CD8-positive, alpha-beta memory T cell (primary cell): ENCODE measurements at regions not wholly inside any gene's neighbourhood (a gene's known extent, or its start where the extent isn't known, plus 50 kb on each side); places are given as distances from the start of the nearest gene placed in this dataset.

ENCODE experiments used
- CTCF ChIA-PET: fragments of 350-600 bp; sonication (Branson Sonifier 250); formaldehyde crosslinking; loops from one replicate; lab custom pipeline; 2021; ENCODE audit warnings: antibody characterized with exemption; lab: Charles Lee
- POLR2A ChIA-PET: fragments of 350-600 bp; sonication (Branson Sonifier 250); formaldehyde crosslinking; loops from one replicate; lab custom pipeline; 2021; ENCODE audit warnings: antibody characterized with exemption; lab: Charles Lee
- DNase-seq, 5 donors: peaks; one replicate each; pipeline versions ENCODE4 v3.0.0 to v3.0.0-alpha.2; 2020 to 2022; ENCODE audit warnings: mixed read lengths in 1 of 5
- H3K27ac ChIP-seq: one replicate; pipeline ENCODE4 v1.7.0; 2013; ENCODE audit warnings: low read depth, mild to moderate bottlenecking, low read length, moderate library complexity
- H3K27me3 ChIP-seq: 2 replicates; pipeline ENCODE4 v1.7.0; 2013; ENCODE audit warnings: low read length, mild to moderate bottlenecking; ENCODE audit not compliant: insufficient read depth, poor library complexity, severe bottlenecking
- H3K36me3 ChIP-seq: 2 replicates; pipeline ENCODE4 v1.7.0; 2013; ENCODE audit warnings: mild to moderate bottlenecking, low read length, moderate library complexity; ENCODE audit not compliant: insufficient read depth
- H3K4me1 ChIP-seq: 2 replicates; pipeline ENCODE4 v1.7.0; 2013; ENCODE audit warnings: mild to moderate bottlenecking, low read length, moderate library complexity; ENCODE audit not compliant: insufficient read depth
- H3K4me3 ChIP-seq: 2 replicates; pipeline ENCODE4 v1.7.0; 2013; ENCODE audit warnings: mild to moderate bottlenecking, low read length
- H3K9me3 ChIP-seq: 2 replicates; pipeline ENCODE4 v1.7.0; 2013; ENCODE audit warnings: mild to moderate bottlenecking, low read length
- H3K27ac Mint-ChIP-seq, 8 donors: one replicate each; pipeline ENCODE4 v1.8.0; 2020 to 2021; ENCODE audit warnings: mixed read lengths in 8 of 8, mild to moderate bottlenecking in 6 of 8, inconsistent platforms in 3 of 8, moderate library complexity in 3 of 8
- H3K27me3 Mint-ChIP-seq, 2 donors: one replicate each; pipeline ENCODE4 v1.8.0; 2020 to 2021; ENCODE audit warnings: mixed read lengths in 2 of 2, mild to moderate bottlenecking in 1 of 2, moderate library complexity in 1 of 2
- H3K36me3 Mint-ChIP-seq, 3 donors: one replicate each; pipeline ENCODE4 v1.8.0; 2020 to 2021; ENCODE audit warnings: mixed read lengths in 3 of 3, inconsistent platforms in 1 of 3, mild to moderate bottlenecking in 1 of 3
- H3K4me1 Mint-ChIP-seq, 3 donors: one replicate each; pipeline ENCODE4 v1.8.0; 2020 to 2021; ENCODE audit warnings: mixed read lengths in 3 of 3, inconsistent platforms in 1 of 3, mild to moderate bottlenecking in 1 of 3
- H3K4me3 Mint-ChIP-seq, 7 donors: one replicate each; pipeline ENCODE4 v1.8.0; 2020 to 2021; ENCODE audit warnings: mixed read lengths in 7 of 7, mild to moderate bottlenecking in 6 of 7, moderate library complexity in 4 of 7, inconsistent platforms in 2 of 7
- H3K9me3 Mint-ChIP-seq, 5 donors: one replicate each; pipeline ENCODE4 v1.8.0; 2020 to 2022; ENCODE audit warnings: mixed read lengths in 5 of 5, mild to moderate bottlenecking in 3 of 5, moderate library complexity in 2 of 5, inconsistent platforms in 1 of 5

DNA sequence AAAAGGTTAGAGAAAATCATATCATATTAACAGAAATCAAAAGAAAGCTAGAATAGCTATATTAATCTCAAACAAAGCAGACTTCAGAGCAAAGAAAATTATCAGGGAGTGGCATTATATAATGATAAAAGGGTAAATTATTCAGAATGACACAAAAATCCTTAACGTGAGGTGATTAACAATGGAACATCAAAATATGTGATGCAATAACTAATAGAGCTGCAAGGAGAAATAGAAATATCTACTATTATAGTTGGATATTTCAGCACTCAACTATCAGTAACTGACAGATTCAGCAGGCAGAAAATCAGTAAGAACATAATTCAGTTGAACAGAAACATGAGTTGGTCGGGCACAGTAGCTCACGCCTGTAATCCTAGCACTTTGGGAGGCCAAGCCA lies 275.1 kb upstream of the FSIP2 start:
- H3K27ac ChIP-seq, result no peak overlapping the region
- H3K27ac Mint-ChIP-seq, result no peak overlapping the region
- DNase-seq, result no peak
- H3K36me3 ChIP-seq, result no peaks in the 10 kb centered on the region
- no peaks in the 10 kb centered on the region for H3K9me3 ChIP-seq
- no peaks in the 10 kb centered on the region for H3K36me3 Mint-ChIP-seq
- H3K27me3 Mint-ChIP-seq, result no peaks in the 10 kb centered on the region
- H3K4me3 Mint-ChIP-seq, result no peak overlapping the region
- H3K4me3 ChIP-seq, result no peak overlapping the region
- POLR2A ChIA-PET, result no interaction called here
- no peaks in the 10 kb centered on the region for H3K27me3 ChIP-seq
- CTCF ChIA-PET, result no interaction called here
- H3K4me1 ChIP-seq, result no peaks in the 10 kb centered on the region
- H3K4me1 Mint-ChIP-seq, result no peaks in the 10 kb centered on the region
- H3K9me3 Mint-ChIP-seq, result peaks cover 2 to 22% (median 6%) of the 10 kb centered on the region in 5 donors

GRCh38 chr2:185466915-185467314 lies 271.7 kb upstream of the FSIP2 start:
- Mint-ChIP-seq H3K27me3 (no peaks in the 10 kb centered on the region), H3K36me3 (no peaks in the 10 kb centered on the region), H3K27ac (peak overlapping the region in 1 of 8 donors; percentile 13), H3K4me1 (no peaks in the 10 kb centered on the region), H3K4me3 (no peak overlapping the region), H3K9me3 (peaks cover 3 to 22% (median 6%) of the 10 kb centered on the region in 5 donors)
- Histone ChIP-seq H3K27me3 (no peaks in the 10 kb centered on the region), H3K36me3 (no peaks in the 10 kb centered on the region), H3K4me3 (no peak overlapping the region), H3K4me1 (no peaks in the 10 kb centered on the region), H3K9me3 (no peaks in the 10 kb centered on the region), H3K27ac (no peak overlapping the region)
- CTCF ChIA-PET, result no interaction called here
- POLR2A ChIA-PET, result no interaction called here
- no peak for DNase-seq

GRCh38 chr2:185471441-185471840 lies 267.2 kb upstream of the FSIP2 start:
- H3K27ac ChIP-seq, result no peak overlapping the region
- H3K9me3 ChIP-seq, result no peaks in the 10 kb centered on the region
- no peaks in the 10 kb centered on the region for H3K4me1 ChIP-seq
- H3K27me3 ChIP-seq, result no peaks in the 10 kb centered on the region
- POLR2A ChIA-PET, result no interaction called here
- Mint-ChIP-seq H3K4me1 (no peaks in the 10 kb centered on the region), H3K9me3 (peaks cover 2 to 7% (median 3%) of the 10 kb centered on the region in 5 donors), H3K27ac (no peak overlapping the region), H3K27me3 (no peaks in the 10 kb centered on the region), H3K4me3 (no peak overlapping the region), H3K36me3 (no peaks in the 10 kb centered on the region)
- CTCF ChIA-PET, result no interaction called here
- H3K4me3 ChIP-seq, result no peak overlapping the region
- H3K36me3 ChIP-seq, result no peaks in the 10 kb centered on the region
- no peak for DNase-seq

DNA sequence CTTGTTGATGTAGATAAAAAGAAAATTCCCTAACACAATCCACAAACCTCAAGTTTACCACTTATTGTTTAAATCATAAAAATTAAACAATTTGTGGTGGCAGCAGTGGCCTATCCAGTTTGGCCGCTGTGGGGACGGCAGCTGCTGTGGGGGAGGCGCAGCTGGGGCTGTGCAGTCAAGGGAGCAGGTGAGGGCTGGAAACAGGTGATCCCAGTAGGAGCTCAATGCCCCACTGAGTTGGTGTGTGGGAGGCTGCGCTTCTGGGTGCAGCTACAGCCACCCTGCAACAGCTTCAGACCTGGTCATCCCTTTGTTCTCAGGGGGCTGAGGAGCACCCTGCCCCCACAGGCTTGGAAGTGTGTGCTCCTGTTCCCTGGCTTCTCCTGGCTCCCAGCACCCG lies 266.0 kb upstream of the FSIP2 start:
- no peaks in the 10 kb centered on the region for H3K27me3 Mint-ChIP-seq
- no peaks in the 10 kb centered on the region for H3K4me1 Mint-ChIP-seq
- H3K36me3 Mint-ChIP-seq, result no peaks in the 10 kb centered on the region
- ChIA-PET POLR2A (no interaction called here), CTCF (no interaction called here)
- no peak overlapping the region for H3K27ac Mint-ChIP-seq
- no peak for DNase-seq
- Histone ChIP-seq H3K4me1 (no peaks in the 10 kb centered on the region), H3K9me3 (no peaks in the 10 kb centered on the region), H3K36me3 (no peaks in the 10 kb centered on the region), H3K4me3 (no peak overlapping the region), H3K27me3 (no peaks in the 10 kb centered on the region), H3K27ac (no peak overlapping the region)
- no peak overlapping the region for H3K4me3 Mint-ChIP-seq
- H3K9me3 Mint-ChIP-seq, result peaks cover 0 to 3% (median 3%) of the 10 kb centered on the region in 5 donors

GRCh38 chr2:185473838-185474237 lies 264.8 kb upstream of the FSIP2 start:
- no peak for DNase-seq
- Mint-ChIP-seq H3K27me3 (no peaks in the 10 kb centered on the region), H3K9me3 (peaks cover 0 to 9% (median 3%) of the 10 kb centered on the region in 5 donors), H3K4me1 (no peaks in the 10 kb centered on the region), H3K4me3 (no peak overlapping the region), H3K36me3 (no peaks in the 10 kb centered on the region), H3K27ac (peak overlapping the region in 1 of 8 donors; percentile 22)
- Histone ChIP-seq H3K9me3 (no peaks in the 10 kb centered on the region), H3K27ac (no peak overlapping the region), H3K36me3 (no peaks in the 10 kb centered on the region), H3K27me3 (no peaks in the 10 kb centered on the region), H3K4me3 (no peak overlapping the region), H3K4me1 (no peaks in the 10 kb centered on the region)
- POLR2A ChIA-PET, result no interaction called here
- CTCF ChIA-PET, result no interaction called here

DNA sequence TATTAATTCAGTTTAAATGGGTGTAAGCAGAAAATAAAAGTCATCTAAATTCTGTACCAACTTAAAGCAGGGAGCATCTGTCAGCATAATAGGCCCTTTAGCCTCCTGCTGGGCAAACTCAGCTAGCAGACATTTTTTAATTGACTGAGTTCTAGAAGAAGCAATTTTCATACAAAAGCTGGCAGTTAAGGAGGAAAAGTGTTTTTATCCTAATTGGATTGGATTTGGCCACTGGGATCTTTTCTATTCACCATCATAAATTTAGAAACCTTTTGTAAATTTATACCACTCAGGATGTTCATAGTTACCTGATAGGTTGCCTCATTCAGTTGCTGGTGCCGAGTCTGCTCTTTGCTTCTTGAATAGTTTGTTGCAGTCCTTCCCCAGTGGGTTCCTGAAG lies 262.7 kb upstream of the FSIP2 start:
- H3K27ac Mint-ChIP-seq, result no peak overlapping the region
- POLR2A ChIA-PET, result no interaction called here
- H3K9me3 Mint-ChIP-seq, result peaks cover 2 to 14% (median 4%) of the 10 kb centered on the region in 5 donors

DNA sequence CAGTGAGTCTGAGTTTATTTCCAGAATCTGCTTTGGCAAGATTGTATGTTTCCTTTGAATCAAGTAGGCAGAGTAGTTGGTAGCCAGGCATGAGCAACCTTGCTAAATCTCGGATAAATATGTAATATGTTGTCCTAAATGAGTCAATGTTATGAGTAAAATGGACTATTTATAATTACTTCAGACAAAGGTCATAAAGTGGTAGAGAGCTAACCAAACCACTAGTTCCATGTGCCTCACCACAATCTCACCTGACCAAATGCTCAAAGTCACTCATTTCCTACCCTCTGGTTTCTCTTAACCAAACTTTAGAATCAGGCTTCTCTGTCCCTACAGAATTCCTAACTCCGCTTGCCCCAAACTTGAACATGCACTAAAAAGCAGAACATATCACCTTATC lies 261.2 kb upstream of the FSIP2 start:
- peaks cover 2 to 20% (median 4%) of the 10 kb centered on the region in 5 donors for H3K9me3 Mint-ChIP-seq
- no peak overlapping the region for H3K4me3 Mint-ChIP-seq
- no peaks in the 10 kb centered on the region for H3K27me3 Mint-ChIP-seq
- no peaks in the 10 kb centered on the region for H3K27me3 ChIP-seq
- H3K27ac Mint-ChIP-seq, result no peak overlapping the region
- no peaks in the 10 kb centered on the region for H3K4me1 Mint-ChIP-seq
- no peaks in the 10 kb centered on the region for H3K36me3 ChIP-seq
- DNase-seq, result no peak
- no peak overlapping the region for H3K27ac ChIP-seq
- no peak overlapping the region for H3K4me3 ChIP-seq
- H3K4me1 ChIP-seq, result no peaks in the 10 kb centered on the region
- POLR2A ChIA-PET, result no interaction called here
- no peaks in the 10 kb centered on the region for H3K36me3 Mint-ChIP-seq
- no peaks in the 10 kb centered on the region for H3K9me3 ChIP-seq
- CTCF ChIA-PET, result no interaction called here

More for the DNA sequence above, 262.7 kb upstream of the FSIP2 start:
- Mint-ChIP-seq H3K27me3 (no peaks in the 10 kb centered on the region), H3K36me3 (no peaks in the 10 kb centered on the region), H3K4me3 (no peak overlapping the region), H3K4me1 (no peaks in the 10 kb centered on the region)
- no peak for DNase-seq
- H3K4me3 ChIP-seq, result no peak overlapping the region
- no peaks in the 10 kb centered on the region for H3K9me3 ChIP-seq
- H3K27ac ChIP-seq, result no peak overlapping the region
- H3K4me1 ChIP-seq, result no peaks in the 10 kb centered on the region
- no peaks in the 10 kb centered on the region for H3K36me3 ChIP-seq
- H3K27me3 ChIP-seq, result no peaks in the 10 kb centered on the region
- CTCF ChIA-PET, result no interaction called here

- Histone ChIP-seq H3K27ac (no peak overlapping the region), H3K4me3 (no peak overlapping the region), H3K36me3 (no peaks in the 10 kb centered on the region), H3K9me3 (no peaks in the 10 kb centered on the region), H3K27me3 (no peaks in the 10 kb centered on the region), H3K4me1 (no peaks in the 10 kb centered on the region)
- ChIA-PET POLR2A (no interaction called here), CTCF (no interaction called here)
- DNase-seq, result no peak
- Mint-ChIP-seq H3K9me3 (peaks cover 7 to 26% (median 12%) of the 10 kb centered on the region in 5 donors), H3K36me3 (no peaks in the 10 kb centered on the region), H3K27ac (no peak overlapping the region), H3K27me3 (no peaks in the 10 kb centered on the region), H3K4me3 (no peak overlapping the region), H3K4me1 (no peaks in the 10 kb centered on the region)
These were observed 254.0 kb upstream of the FSIP2 start for GRCh38 chr2:185484602-185485001.

DNA sequence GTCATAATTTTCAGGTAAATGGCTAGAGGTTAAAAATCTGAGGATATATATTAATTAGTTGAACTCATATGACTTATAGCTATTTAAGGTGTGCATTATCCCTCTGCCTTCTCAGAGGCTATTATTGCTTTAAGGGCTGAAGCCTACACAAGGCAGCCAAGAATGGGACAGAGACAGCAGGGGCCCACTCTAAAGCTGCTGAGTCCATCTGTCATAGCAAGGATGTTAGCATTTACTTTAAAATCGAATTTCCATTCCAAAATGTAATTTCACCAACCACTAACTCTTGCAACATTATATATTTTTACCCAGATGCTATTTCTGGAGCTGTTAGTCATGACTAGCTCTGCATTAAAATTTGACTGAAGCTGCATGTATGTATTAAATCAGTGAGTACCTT lies 236.3 kb upstream of the FSIP2 start:
- H3K27ac ChIP-seq, result no peak overlapping the region

More for the DNA sequence above, 236.3 kb upstream of the FSIP2 start:
- H3K4me3 Mint-ChIP-seq, result no peak overlapping the region
- H3K36me3 ChIP-seq, result no peaks in the 10 kb centered on the region
- ChIA-PET POLR2A (no interaction called here), CTCF (no interaction called here)
- no peak for DNase-seq
- H3K4me1 Mint-ChIP-seq, result no peaks in the 10 kb centered on the region
- no peaks in the 10 kb centered on the region for H3K9me3 ChIP-seq
- H3K9me3 Mint-ChIP-seq, result peaks cover 5 to 37% (median 18%) of the 10 kb centered on the region in 5 donors
- H3K36me3 Mint-ChIP-seq, result no peaks in the 10 kb centered on the region
- no peaks in the 10 kb centered on the region for H3K27me3 Mint-ChIP-seq
- H3K27ac Mint-ChIP-seq, result no peak overlapping the region
- H3K27me3 ChIP-seq, result no peaks in the 10 kb centered on the region
- H3K4me3 ChIP-seq, result no peak overlapping the region
- H3K4me1 ChIP-seq, result no peaks in the 10 kb centered on the region
